OCI-LY1 (cell line): ENCODE measurements at regions not wholly inside any gene's neighbourhood (a gene's known extent, or its start where the extent isn't known, plus 50 kb on each side); places are given as distances from the start of the nearest gene placed in this dataset.

Experiments
- EZH2 ChIP-seq: fragments of 200-600 bp; sonication (generic), shearing (Covaris generic); IDR thresholded peaks from 2 replicates; pipeline ENCODE4 v1.8.0; 2017; ENCODE audit warnings: borderline replicate concordance, mixed run types, mild to moderate bottlenecking, antibody characterized with exemption, low read length, moderate library complexity, mixed read lengths
- TF ChIP-seq, protein P1 (sequence below): fragments of 200-600 bp; sonication (generic), shearing (Covaris generic); IDR thresholded peaks from 2 replicates; pipeline ENCODE4 v1.5.1; 2017; ENCODE audit warnings: mild to moderate bottlenecking, antibody characterized with exemption, low read length, moderate library complexity, mixed read lengths

DNA sequence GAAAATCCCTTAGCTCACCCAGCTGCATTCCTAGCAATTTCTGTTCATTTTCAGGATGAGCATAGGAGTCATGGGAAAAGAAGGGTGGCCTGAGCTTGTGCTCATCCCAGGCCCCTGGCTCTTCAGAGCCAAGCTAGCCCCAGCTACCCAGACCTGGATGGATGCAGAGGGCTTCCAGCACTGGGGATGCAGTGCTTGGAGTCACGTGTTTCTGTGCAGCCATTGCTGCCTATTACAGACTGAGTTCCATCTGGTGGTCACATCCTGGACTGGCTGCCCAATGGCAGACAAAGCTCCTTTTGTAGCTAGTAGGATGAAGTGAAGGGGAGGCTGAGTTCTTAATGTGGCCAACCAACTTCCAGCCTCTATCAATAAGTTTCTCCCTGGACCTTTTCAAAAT is 54.2 kb upstream of the JDP2 start:
- TF ChIP-seq, protein P1, sequence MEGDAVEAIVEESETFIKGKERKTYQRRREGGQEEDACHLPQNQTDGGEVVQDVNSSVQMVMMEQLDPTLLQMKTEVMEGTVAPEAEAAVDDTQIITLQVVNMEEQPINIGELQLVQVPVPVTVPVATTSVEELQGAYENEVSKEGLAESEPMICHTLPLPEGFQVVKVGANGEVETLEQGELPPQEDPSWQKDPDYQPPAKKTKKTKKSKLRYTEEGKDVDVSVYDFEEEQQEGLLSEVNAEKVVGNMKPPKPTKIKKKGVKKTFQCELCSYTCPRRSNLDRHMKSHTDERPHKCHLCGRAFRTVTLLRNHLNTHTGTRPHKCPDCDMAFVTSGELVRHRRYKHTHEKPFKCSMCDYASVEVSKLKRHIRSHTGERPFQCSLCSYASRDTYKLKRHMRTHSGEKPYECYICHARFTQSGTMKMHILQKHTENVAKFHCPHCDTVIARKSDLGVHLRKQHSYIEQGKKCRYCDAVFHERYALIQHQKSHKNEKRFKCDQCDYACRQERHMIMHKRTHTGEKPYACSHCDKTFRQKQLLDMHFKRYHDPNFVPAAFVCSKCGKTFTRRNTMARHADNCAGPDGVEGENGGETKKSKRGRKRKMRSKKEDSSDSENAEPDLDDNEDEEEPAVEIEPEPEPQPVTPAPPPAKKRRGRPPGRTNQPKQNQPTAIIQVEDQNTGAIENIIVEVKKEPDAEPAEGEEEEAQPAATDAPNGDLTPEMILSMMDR, result no peak
- TF ChIP-seq EZH2, result no peak
